Activated CD4-positive, alpha-beta T cell treated with anti-CD3 and anti-CD28 coated beads, Interleukin-2, amount 10 ng/mL, durations not matched to agents 7 days and 5 days (primary cell): ENCODE measurements at regions not wholly inside any gene's neighbourhood (a gene's known extent, or its start where the extent isn't known, plus 50 kb on each side); places are given as distances from the start of the nearest gene placed in this dataset.
"Not testable (repeated sequence)": the region's sequence is repeated elsewhere in the genome, so short reads cannot be mapped to it uniquely, and the experiment has no call there.

ENCODE experiments used
- CTCF ChIA-PET: fragments of 350-600 bp; sonication (Branson Sonifier 250); formaldehyde crosslinking; loops from one replicate; lab custom pipeline; 2021; ENCODE audit warnings: antibody characterized with exemption; lab: Charles Lee
- POLR2A ChIA-PET: fragments of 350-600 bp; sonication (Branson Sonifier 250); formaldehyde crosslinking; loops from one replicate; lab custom pipeline; 2021; ENCODE audit warnings: antibody characterized with exemption; lab: Charles Lee
- DNase-seq: peaks from one replicate; pipeline ENCODE4 v3.0.0-alpha.2; 2020
- H3K27ac Mint-ChIP-seq: one replicate; pipeline ENCODE4 v1.8.0; 2021; ENCODE audit warnings: mild to moderate bottlenecking, moderate library complexity, mixed read lengths
- H3K27me3 Mint-ChIP-seq: one replicate; pipeline ENCODE4 v1.8.0; 2021; ENCODE audit warnings: mixed read lengths
- H3K36me3 Mint-ChIP-seq: one replicate; pipeline ENCODE4 v1.8.0; 2021; ENCODE audit warnings: low read depth, mixed read lengths
- H3K4me1 Mint-ChIP-seq: one replicate; pipeline ENCODE4 v1.8.0; 2021; ENCODE audit warnings: mixed read lengths
- H3K4me3 Mint-ChIP-seq: one replicate; pipeline ENCODE4 v1.8.0; 2021; ENCODE audit warnings: mild to moderate bottlenecking, moderate library complexity, mixed read lengths
- H3K9me3 Mint-ChIP-seq: one replicate; pipeline ENCODE4 v1.8.0; 2021; ENCODE audit warnings: mixed read lengths

DNA sequence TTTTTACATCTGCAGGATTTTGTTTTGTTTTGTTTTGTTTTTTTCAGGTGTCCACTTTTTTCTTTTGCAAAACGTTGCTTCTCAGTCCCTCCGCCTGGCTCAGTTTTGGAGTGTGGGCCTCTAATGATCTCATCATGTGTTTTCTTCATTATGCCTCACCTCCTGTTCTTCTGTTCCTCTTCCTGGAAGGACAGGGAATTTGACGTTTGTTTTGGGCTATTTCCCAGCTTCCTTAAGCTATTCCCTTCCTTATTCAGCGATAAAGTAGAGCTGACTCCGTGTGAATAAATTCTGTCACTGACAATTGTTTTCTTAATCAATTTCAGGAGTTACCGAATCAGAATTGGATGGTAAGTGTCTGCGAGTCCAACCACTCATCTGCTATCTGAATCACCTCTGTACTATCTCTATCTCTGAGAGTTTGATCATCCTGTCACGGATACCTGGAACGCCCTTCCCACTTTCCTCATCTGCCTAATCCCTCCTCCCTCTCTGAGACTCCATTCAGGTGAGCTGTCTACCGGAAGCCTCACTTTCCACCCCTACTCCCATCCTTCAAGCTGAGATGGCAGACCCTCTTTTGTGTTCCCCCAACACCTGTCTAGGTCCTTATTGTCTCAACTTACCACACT is 218.4 kb downstream of the GATA3 start:
- POLR2A ChIA-PET: no interaction called here
- no peak for DNase-seq
- Mint-ChIP-seq H3K4me1 (peaks cover 2% of the 10 kb centered on the region), H3K4me3 (no peak overlapping the region), H3K36me3 (peaks cover 1% of the 10 kb centered on the region), H3K9me3 (peaks cover 8% of the 10 kb centered on the region), H3K27ac (no peak overlapping the region), H3K27me3 (peaks cover 2% of the 10 kb centered on the region)
- CTCF ChIA-PET: no interaction called here

DNA sequence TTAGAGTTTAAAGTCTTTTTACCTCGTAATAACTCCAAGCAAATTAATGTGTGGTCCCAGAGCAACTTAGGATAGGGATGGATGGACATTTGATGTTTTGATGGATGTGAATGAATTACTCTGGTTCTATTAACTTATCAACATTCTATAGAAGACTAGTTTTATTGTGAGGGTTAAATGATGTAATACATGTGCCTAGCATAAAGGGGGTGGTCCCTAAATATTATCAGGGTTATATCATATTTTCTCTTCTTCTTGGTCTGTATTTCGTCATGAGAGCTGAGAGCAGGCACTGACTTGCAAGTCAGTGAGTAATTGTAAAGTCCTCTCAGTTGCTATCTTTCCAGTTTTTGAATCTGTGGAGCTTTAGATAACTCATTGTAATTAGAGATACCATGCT is 219.3 kb downstream of the GATA3 start:
- peaks cover 6% of the 10 kb centered on the region for H3K4me1 Mint-ChIP-seq
- H3K36me3 Mint-ChIP-seq: peaks cover 1% of the 10 kb centered on the region
- no peak for DNase-seq
- no peak overlapping the region for H3K27ac Mint-ChIP-seq
- CTCF ChIA-PET: interaction anchor here (0.6 kb wide), 2 partner anchors 17 to 24 kb away, joined by 3 to 4 read pairs; no protein-coding TSS in a partner anchor
- POLR2A ChIA-PET: no interaction called here
- peaks cover 2% of the 10 kb centered on the region for H3K27me3 Mint-ChIP-seq
- peaks cover 8% of the 10 kb centered on the region for H3K9me3 Mint-ChIP-seq
- no peak overlapping the region for H3K4me3 Mint-ChIP-seq

DNA sequence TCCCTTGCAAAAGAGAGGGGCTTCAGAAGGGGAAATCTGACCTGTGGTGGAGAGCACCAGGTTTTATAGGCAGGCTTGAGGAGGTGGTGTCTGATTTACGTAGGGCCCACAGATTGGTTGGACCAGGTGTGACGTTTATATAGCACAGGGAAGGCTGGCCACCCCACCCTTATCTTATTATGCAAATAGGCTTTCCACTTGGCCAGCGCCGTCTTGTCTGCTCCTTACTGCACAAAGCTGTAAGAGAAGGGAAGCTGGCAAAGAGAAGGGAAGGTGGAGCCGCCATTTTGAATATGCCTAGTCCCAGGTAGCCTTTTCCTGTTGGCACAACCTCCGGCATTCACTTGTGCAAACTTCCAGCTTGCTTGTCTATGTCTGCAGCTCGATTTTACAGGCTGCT is 221.4 kb downstream of the GATA3 start:
- H3K27ac Mint-ChIP-seq: no peak overlapping the region
- CTCF ChIA-PET: interaction anchor here (1.2 to 2.1 kb wide), 2 partner anchors 9 to 13 kb away, joined by 3 to 8 read pairs; no protein-coding TSS in a partner anchor

DNA sequence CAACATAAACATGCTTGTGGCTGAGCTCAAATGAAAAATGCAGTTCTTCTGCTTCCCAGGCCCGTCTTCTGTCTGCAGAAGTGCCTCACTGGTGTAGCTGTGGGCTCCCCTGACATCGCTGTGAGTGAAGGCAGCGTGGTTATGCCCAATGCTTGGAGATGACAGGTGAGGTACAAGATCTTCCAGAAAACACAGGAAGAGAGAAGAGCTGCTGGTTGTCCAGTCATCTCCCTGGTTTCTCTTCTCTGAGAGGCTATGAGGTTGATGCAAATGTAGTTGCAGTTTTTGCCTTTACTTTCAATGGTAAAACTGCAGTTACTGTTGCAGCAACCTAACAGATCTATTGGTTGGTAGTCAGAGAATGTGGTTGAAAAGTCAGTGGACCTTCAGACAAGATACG is 223.6 kb downstream of the GATA3 start:
- ChIA-PET CTCF (interaction anchor here (0.6 to 2.1 kb wide), 3 partner anchors 11 to 218 kb away, joined by 3 to 8 read pairs (median 3); no protein-coding TSS in a partner anchor), POLR2A (no interaction called here)
- H3K27me3 Mint-ChIP-seq: peaks cover 9% of the 10 kb centered on the region
- H3K4me3 Mint-ChIP-seq: no peak overlapping the region
- peaks cover 8% of the 10 kb centered on the region for H3K9me3 Mint-ChIP-seq
- no peak overlapping the region for H3K27ac Mint-ChIP-seq
- peaks cover 13% of the 10 kb centered on the region for H3K4me1 Mint-ChIP-seq
- DNase-seq: no peak
- H3K36me3 Mint-ChIP-seq: peaks cover 1% of the 10 kb centered on the region

More for the DNA sequence above, 221.4 kb downstream of the GATA3 start:
- Mint-ChIP-seq H3K27me3 (peaks cover 2% of the 10 kb centered on the region), H3K4me3 (no peak overlapping the region), H3K36me3 (peaks cover 1% of the 10 kb centered on the region), H3K4me1 (peaks cover 6% of the 10 kb centered on the region), H3K9me3 (peaks cover 8% of the 10 kb centered on the region)
- no peak for DNase-seq
- POLR2A ChIA-PET: no interaction called here

DNA sequence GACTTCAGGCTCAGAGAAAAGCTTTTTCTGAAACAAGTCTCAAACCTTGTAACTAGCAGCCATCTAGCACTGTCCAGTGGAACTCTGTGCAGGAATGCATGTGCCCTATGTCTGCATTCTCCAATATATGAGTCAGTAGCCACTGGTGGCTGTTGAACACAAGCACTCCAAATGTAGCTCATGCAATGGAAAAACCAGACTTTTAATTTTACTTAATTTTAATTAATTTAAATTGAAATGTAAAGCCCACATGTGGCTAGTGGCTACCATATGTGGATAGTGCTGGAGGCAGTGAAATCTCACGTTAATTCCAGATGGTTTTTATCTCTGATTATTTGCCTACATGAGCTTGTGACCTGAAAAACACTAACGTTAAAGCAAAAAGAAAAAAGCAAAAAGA is 225.1 kb downstream of the GATA3 start:
- ChIA-PET CTCF (interaction anchor here (0.6 to 1.3 kb wide), 3 partner anchors 9 to 16 kb away, joined by 3 to 4 read pairs (median 3); no protein-coding TSS in a partner anchor), POLR2A (no interaction called here)
- Mint-ChIP-seq H3K4me1 (peaks cover 13% of the 10 kb centered on the region), H3K9me3 (peaks cover 8% of the 10 kb centered on the region), H3K27ac (no peak overlapping the region), H3K27me3 (peaks cover 9% of the 10 kb centered on the region), H3K4me3 (no peak overlapping the region), H3K36me3 (peaks cover 1% of the 10 kb centered on the region)
- DNase-seq: no peak

DNA sequence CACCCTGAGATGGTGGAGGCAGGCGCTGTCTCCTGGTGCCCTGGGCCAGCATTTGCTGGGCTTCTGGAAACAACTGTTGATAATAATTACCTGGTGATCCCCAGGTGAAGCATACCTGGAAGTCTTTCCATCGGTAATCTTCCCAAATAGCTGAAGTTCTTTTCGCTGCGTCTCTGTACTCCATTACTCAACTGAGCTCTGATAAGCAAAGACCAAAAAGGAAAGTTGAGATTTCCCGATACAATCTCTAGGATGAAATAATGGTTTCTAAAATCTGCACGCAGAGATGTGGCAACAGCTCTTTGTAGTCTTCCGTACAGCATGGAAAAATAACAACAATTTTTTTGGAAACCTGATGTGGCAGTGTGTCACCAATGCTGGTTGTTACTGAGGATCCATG is 226.5 kb downstream of the GATA3 start:
- Mint-ChIP-seq H3K36me3 (peaks cover 1% of the 10 kb centered on the region), H3K27me3 (peaks cover 9% of the 10 kb centered on the region), H3K4me3 (no peak overlapping the region), H3K27ac (no peak overlapping the region), H3K9me3 (peaks cover 12% of the 10 kb centered on the region), H3K4me1 (peaks cover 13% of the 10 kb centered on the region)
- ChIA-PET POLR2A (no interaction called here), CTCF (interaction anchor here (0.6 to 1.3 kb wide), 4 partner anchors 10 to 487 kb away, joined by 3 to 4 read pairs (median 3); no protein-coding TSS in a partner anchor)
- no peak for DNase-seq

DNA sequence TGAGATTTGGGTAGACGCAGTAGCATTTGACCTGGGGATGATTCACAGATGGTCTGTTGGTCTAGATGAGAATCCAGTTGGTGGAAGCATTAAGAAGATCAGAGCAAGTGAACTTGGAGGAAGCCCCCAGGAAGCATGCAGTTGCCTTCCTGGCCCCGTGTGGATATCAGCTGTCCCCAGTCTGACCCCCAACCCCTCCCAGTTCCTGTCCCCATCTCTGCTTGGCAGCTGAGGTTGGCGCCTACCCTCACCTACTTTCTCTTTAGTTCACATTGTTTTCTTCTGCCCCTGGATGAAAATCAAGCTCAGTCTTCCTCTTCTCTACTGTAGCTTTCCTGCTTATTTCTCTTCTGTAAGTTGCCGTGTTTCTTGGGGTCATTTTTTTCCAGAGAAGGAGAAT is 227.9 kb downstream of the GATA3 start:
- POLR2A ChIA-PET: no interaction called here
- Mint-ChIP-seq H3K4me1 (peaks cover 13% of the 10 kb centered on the region), H3K27me3 (peaks cover 9% of the 10 kb centered on the region), H3K27ac (no peak overlapping the region), H3K4me3 (no peak overlapping the region), H3K36me3 (peaks cover 1% of the 10 kb centered on the region), H3K9me3 (peaks cover 8% of the 10 kb centered on the region)
- no peak for DNase-seq
- CTCF ChIA-PET: interaction anchor here (1.2 kb wide), 1 partner anchor 24 kb away, joined by 3 read pairs; no protein-coding TSS in a partner anchor

DNA sequence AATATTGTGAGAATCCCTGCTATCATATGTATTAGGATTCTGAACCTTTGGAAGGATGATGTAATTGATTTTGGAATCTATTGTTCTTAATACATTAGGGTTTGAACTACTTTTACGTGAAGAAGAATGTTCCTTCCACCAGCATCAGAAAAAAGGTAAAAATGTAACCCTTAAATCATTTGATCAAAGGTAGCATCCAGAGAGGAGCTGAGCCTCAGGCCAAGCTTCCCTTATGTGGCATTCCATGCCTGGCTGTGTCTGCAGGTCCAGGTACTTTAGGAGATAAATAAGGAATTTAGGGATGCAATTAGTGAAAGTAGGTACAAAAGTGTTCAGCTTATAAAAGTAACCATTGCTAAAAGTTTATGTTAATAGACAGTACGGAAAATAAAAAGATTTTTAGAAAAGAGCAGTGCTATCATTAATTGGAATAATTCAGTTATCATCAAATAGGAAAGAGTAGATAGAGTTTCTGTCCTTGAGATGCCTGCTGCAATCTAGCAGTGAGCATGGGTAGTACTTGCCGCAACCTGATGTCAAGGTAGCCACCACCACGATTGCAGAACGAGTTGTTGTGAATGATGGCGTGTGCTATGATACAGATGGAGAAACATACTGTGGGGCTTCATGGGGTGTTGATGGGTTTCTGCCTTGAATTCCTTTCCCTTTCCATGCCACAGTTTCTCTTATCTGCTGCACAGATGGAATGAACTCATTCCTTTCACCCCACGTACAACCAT is 228.8 kb downstream of the GATA3 start:
- DNase-seq: no peak
- no peaks in the 10 kb centered on the region for H3K36me3 Mint-ChIP-seq
- H3K27me3 Mint-ChIP-seq: peaks cover 9% of the 10 kb centered on the region
- no peak overlapping the region for H3K27ac Mint-ChIP-seq
- ChIA-PET CTCF (no interaction called here), POLR2A (no interaction called here)
- peaks cover 8% of the 10 kb centered on the region for H3K9me3 Mint-ChIP-seq
- H3K4me3 Mint-ChIP-seq: no peak overlapping the region
- H3K4me1 Mint-ChIP-seq: peaks cover 8% of the 10 kb centered on the region

DNA sequence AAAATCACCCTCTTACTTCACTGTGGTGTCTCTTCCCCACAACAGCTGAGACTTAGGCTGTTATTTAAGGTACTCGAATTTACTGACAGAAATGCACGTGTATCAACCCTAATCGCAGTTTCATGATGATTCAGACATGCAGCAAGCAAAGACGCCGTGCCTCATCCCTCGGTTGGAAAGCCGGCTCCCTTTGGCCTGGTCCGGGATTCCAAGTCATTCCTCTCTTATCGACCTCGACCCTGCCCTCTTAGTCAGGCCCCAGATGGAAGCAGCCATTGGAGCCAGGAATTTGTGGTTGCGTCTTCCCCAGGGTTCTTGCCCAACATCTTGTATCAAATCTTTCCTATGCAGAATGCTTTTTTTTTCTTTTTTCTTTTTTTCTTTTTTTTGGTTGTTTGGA is 229.5 kb downstream of the GATA3 start:
- Mint-ChIP-seq H3K27ac (no peak overlapping the region), H3K36me3 (no peaks in the 10 kb centered on the region), H3K4me1 (peaks cover 8% of the 10 kb centered on the region), H3K9me3 (peaks cover 8% of the 10 kb centered on the region), H3K4me3 (no peak overlapping the region), H3K27me3 (peaks cover 9% of the 10 kb centered on the region)
- ChIA-PET CTCF (no interaction called here), POLR2A (no interaction called here)
- DNase-seq: no peak

DNA sequence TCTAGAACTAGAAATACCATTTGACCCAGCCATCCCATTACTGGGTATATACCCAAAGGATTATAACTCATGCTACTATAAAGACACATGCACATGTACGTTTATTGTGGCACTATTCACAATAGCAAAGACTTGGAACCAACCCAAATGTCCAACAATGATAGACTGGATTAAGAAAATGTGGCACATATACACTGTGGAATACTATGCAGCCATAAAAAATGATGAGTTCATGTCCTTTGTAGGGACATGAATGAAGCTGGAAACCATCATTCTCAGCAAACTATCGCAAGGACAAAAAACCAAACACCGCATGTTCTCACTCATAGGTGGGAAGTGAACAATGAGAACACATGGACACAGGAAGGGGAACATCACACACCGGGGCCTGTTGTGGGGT is 231.5 kb downstream of the GATA3 start:
- H3K4me3 Mint-ChIP-seq, POLR2A ChIA-PET, H3K36me3 Mint-ChIP-seq, CTCF ChIA-PET, H3K27ac Mint-ChIP-seq, H3K9me3 Mint-ChIP-seq, H3K4me1 Mint-ChIP-seq, DNase-seq: not testable (repeated sequence)
- H3K27me3 Mint-ChIP-seq: peaks cover 17% of the 10 kb centered on the region

DNA sequence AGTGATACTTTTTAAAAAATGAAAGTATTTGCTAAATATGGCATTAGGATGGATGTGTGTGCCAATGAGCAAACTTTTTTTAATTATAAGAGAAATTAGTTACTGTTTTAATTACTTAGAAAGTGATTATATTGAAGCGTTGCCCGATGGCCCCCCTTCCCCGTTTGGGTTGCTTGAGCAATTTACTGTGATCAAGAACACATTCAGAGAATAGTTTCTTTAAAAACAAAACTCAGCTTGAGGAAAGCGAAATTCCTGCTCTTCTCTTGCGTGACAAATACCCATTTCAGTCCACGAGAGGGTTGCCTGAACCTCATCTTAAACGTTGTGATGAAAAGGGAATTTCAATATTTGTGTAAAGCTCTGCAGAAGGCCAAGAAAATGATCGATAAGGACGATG is 234.1 kb downstream of the GATA3 start:
- no peaks in the 10 kb centered on the region for H3K36me3 Mint-ChIP-seq
- no peak overlapping the region for H3K4me3 Mint-ChIP-seq
- no peak overlapping the region for H3K27ac Mint-ChIP-seq
- H3K27me3 Mint-ChIP-seq: peaks cover 10% of the 10 kb centered on the region
- H3K4me1 Mint-ChIP-seq: no peaks in the 10 kb centered on the region
- H3K9me3 Mint-ChIP-seq: peaks cover 8% of the 10 kb centered on the region
- CTCF ChIA-PET: interaction anchor here (0.9 to 1.4 kb wide), 2 partner anchors 9 to 43 kb away, joined by 3 read pairs; no protein-coding TSS in a partner anchor
- POLR2A ChIA-PET: no interaction called here
- DNase-seq: no peak

DNA sequence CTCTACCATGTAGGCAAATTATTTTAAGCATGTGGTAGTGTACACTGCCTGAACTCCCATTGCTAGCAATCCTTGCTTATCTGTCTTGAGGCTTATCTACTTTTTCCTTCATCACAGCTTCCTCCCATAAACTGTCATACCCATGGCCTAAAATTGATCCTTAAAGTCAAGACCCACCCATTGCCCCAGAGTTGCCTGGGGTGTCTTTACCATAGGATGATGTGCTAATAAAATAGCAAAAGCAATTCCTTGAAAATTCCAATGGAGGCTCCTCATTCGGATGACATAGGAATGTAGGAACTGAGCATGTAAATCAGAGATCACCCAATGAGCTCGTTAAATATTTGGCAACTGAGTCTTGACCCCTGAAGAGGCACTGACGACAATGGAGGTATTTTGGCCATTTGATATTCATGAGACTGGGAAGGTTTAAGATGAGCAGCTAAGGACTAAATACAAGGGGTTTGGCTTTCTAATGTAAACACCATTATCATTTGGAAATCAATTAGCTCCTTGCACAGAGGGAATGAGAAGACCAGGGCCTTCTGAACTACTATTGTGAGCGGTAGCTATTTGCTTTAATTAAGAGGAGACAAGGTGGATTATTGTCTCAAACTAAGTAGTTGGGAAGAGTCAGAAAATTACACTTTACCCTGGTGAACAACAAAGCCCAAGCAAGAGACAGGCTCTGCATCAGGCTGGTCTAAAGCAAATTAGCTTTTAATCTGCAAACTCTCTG is 234.9 kb downstream of the GATA3 start:
- peaks cover 8% of the 10 kb centered on the region for H3K9me3 Mint-ChIP-seq
- no peak overlapping the region for H3K27ac Mint-ChIP-seq
- DNase-seq: no peak
- H3K4me1 Mint-ChIP-seq: no peaks in the 10 kb centered on the region
- no peak overlapping the region for H3K4me3 Mint-ChIP-seq
- no peaks in the 10 kb centered on the region for H3K36me3 Mint-ChIP-seq
- ChIA-PET CTCF (interaction anchor here (0.5 to 1.4 kb wide), 3 partner anchors 9 to 44 kb away, joined by 3 read pairs; no protein-coding TSS in a partner anchor), POLR2A (no interaction called here)
- peaks cover 8% of the 10 kb centered on the region for H3K27me3 Mint-ChIP-seq
